ENCODE measurements at regions not wholly inside any gene's neighbourhood (a gene's known extent, or its start where the extent isn't known, plus 50 kb on each side); places are given as distances from the start of the nearest gene placed in this dataset.

GRCh38 chr16:74184839-74185238, 111.8 kb upstream of the PSMD7 start:
- ATAC-seq: no peak
- H3K27ac Mint-ChIP-seq: no peak overlapping the region
- POLR2A ChIA-PET: interaction anchor here (0.7 kb wide), 1 partner anchor 50 kb away, joined by 3 read pairs; no protein-coding TSS in a partner anchor
- no peaks in the 10 kb centered on the region for H3K36me3 Mint-ChIP-seq (ENCODE audit: low read depth)
- intact Hi-C loops (cut with micrococcal nuclease): no loop called here
- H3K27me3 Mint-ChIP-seq: peaks cover 6% of the 10 kb centered on the region
- H3K9me3 Mint-ChIP-seq: peaks cover 9% of the 10 kb centered on the region
- H3K4me1 Mint-ChIP-seq (ENCODE audit: low read depth): no peaks in the 10 kb centered on the region
- no peak for DNase-seq
- H3K4me3 Mint-ChIP-seq: no peak overlapping the region
- TF ChIP-seq CTCF (IDR thresholded peaks at IDR 0.05): no peak
- CTCF ChIA-PET: no interaction called here

- no peaks in the 10 kb centered on the region for H3K36me3 Mint-ChIP-seq (ENCODE audit: low read depth)
- no peaks in the 10 kb centered on the region for H3K4me1 Mint-ChIP-seq (ENCODE audit: low read depth)
- intact Hi-C loops (cut with micrococcal nuclease): no loop called here
- peaks cover 6% of the 10 kb centered on the region for H3K27me3 Mint-ChIP-seq
- no peak for TF ChIP-seq CTCF (IDR thresholded peaks at IDR 0.05)
- H3K9me3 Mint-ChIP-seq: peaks cover 9% of the 10 kb centered on the region
- ATAC-seq: no peak
- H3K27ac Mint-ChIP-seq: no peak overlapping the region
- H3K4me3 Mint-ChIP-seq: no peak overlapping the region
- no peak for DNase-seq
- ChIA-PET POLR2A (interaction anchor here (0.7 kb wide), 1 partner anchor 51 kb away, joined by 3 read pairs; no protein-coding TSS in a partner anchor), CTCF (no interaction called here)
Observed at GRCh38 chr16:74183601-74184360, 112.8 kb upstream of the PSMD7 start.

GRCh38 chr16:74169687-74170376, 126.8 kb upstream of the PSMD7 start:
- intact Hi-C loops (cut with micrococcal nuclease): no loop called here
- H3K27me3 Mint-ChIP-seq: peaks cover under 1% of the 10 kb centered on the region
- POLR2A ChIA-PET: no interaction called here
- H3K9me3 Mint-ChIP-seq: peaks cover 1% of the 10 kb centered on the region
- H3K27ac Mint-ChIP-seq: no peak overlapping the region
- no peak for TF ChIP-seq CTCF (IDR thresholded peaks at IDR 0.05)
- CTCF ChIA-PET: no interaction called here
- H3K4me1 Mint-ChIP-seq (ENCODE audit: low read depth): no peaks in the 10 kb centered on the region
- no peak for ATAC-seq
- H3K4me3 Mint-ChIP-seq: no peak overlapping the region
- no peak for DNase-seq
- no peaks in the 10 kb centered on the region for H3K36me3 Mint-ChIP-seq (ENCODE audit: low read depth)

GRCh38 chr16:74169066-74169465, 127.5 kb upstream of the PSMD7 start:
- Mint-ChIP-seq H3K27ac (no peak overlapping the region), H3K9me3 (peaks cover 2% of the 10 kb centered on the region), H3K4me3 (no peak overlapping the region), H3K4me1 (ENCODE audit: low read depth) (no peaks in the 10 kb centered on the region), H3K27me3 (no peaks in the 10 kb centered on the region), H3K36me3 (ENCODE audit: low read depth) (no peaks in the 10 kb centered on the region)
- no peak for DNase-seq
- ATAC-seq: no peak
- TF ChIP-seq CTCF (IDR thresholded peaks at IDR 0.05): no peak
- intact Hi-C loops (cut with micrococcal nuclease): no loop called here
- CTCF ChIA-PET: no interaction called here
- POLR2A ChIA-PET: no interaction called here

- TF ChIP-seq CTCF (IDR thresholded peaks at IDR 0.05): no peak
- Mint-ChIP-seq H3K9me3 (peaks cover 5% of the 10 kb centered on the region), H3K4me3 (no peak overlapping the region), H3K27me3 (no peaks in the 10 kb centered on the region), H3K36me3 (ENCODE audit: low read depth) (no peaks in the 10 kb centered on the region), H3K27ac (no peak overlapping the region), H3K4me1 (ENCODE audit: low read depth) (no peaks in the 10 kb centered on the region)
- CTCF ChIA-PET: no interaction called here
- no peak for ATAC-seq
- POLR2A ChIA-PET: no interaction called here
- DNase-seq: no peak
- intact Hi-C loops (cut with micrococcal nuclease): no loop called here
Observed at GRCh38 chr16:74168445-74168844, 128.2 kb upstream of the PSMD7 start.
